ENCODE measurements at regions not wholly inside any gene's neighbourhood (a gene's known extent, or its start where the extent isn't known, plus 50 kb on each side); places are given as distances from the start of the nearest gene placed in this dataset.

DNA sequence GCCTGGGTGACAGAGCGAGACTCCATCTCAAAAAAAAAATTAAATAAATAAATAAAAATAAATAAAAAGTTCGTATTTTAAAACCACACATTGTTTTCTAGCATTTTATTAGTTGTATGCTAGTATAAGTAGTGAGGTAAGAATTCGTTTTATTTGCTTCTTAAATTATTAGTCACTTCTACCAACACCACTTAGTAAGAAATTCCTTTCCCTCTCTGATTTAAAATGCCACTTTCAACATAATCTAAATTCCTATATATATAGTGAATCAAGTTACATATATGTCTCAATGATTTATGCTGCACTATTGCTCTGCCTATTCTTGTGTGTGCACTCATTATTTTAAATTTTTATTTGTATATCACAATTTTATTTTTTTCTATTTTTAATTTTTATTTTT, 72.1 kb downstream of the MAGEC1 start:
- Histone ChIP-seq H3K27me3 (no peaks in the 10 kb centered on the region), H3K9me3 (no peaks in the 10 kb centered on the region), H3K27ac (no peak overlapping the region), H3K4me3 (no peak overlapping the region), H3K36me3 (ENCODE audit: low read depth, missing control alignments) (no peaks in the 10 kb centered on the region), H3K4me1 (no peaks in the 10 kb centered on the region)
- TF ChIP-seq, protein P1, sequence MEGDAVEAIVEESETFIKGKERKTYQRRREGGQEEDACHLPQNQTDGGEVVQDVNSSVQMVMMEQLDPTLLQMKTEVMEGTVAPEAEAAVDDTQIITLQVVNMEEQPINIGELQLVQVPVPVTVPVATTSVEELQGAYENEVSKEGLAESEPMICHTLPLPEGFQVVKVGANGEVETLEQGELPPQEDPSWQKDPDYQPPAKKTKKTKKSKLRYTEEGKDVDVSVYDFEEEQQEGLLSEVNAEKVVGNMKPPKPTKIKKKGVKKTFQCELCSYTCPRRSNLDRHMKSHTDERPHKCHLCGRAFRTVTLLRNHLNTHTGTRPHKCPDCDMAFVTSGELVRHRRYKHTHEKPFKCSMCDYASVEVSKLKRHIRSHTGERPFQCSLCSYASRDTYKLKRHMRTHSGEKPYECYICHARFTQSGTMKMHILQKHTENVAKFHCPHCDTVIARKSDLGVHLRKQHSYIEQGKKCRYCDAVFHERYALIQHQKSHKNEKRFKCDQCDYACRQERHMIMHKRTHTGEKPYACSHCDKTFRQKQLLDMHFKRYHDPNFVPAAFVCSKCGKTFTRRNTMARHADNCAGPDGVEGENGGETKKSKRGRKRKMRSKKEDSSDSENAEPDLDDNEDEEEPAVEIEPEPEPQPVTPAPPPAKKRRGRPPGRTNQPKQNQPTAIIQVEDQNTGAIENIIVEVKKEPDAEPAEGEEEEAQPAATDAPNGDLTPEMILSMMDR (IDR thresholded peaks at IDR 0.05) = no peak
- TF ChIP-seq POLR2A (IDR thresholded peaks at IDR 0.05) = no peak
- no peak for DNase-seq
- intact Hi-C loops (cut with DNase I; ENCODE audit: low total_unique reads) = no loop called here
- WGBS, 2 donors = 87 to 92% methylated on average over 3 of the region's 3 CpGs

DNA sequence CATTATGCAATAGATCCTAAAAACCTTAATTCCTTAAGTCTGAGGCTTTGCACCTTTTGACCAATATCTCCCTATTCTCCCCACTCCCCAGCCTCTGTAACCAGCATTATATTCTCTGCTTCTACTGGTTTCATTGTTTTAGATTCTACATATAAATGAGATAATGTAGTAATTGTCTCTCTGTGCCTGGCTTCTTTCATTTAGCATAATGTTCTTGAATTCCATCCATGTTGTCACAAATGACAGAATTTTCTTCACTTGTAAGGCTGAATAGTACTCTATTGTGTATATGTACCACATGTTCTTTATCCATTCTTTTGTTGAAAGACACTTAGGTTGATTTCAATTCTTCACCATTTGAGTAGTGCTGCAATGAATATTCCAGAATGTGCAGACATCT, 66.0 kb downstream of the MAGEC1 start:
- intact Hi-C loops (cut with DNase I; ENCODE audit: low total_unique reads) = no loop called here
- Histone ChIP-seq H3K27ac (no peak overlapping the region), H3K27me3 (no peaks in the 10 kb centered on the region), H3K4me1 (no peaks in the 10 kb centered on the region), H3K9me3 (no peaks in the 10 kb centered on the region), H3K36me3 (ENCODE audit: low read depth, missing control alignments) (no peaks in the 10 kb centered on the region), H3K4me3 (no peak overlapping the region)
- TF ChIP-seq, protein P1 (IDR thresholded peaks at IDR 0.05) = no peak
- no peak for TF ChIP-seq POLR2A (IDR thresholded peaks at IDR 0.05)
- DNase-seq = no peak

DNA sequence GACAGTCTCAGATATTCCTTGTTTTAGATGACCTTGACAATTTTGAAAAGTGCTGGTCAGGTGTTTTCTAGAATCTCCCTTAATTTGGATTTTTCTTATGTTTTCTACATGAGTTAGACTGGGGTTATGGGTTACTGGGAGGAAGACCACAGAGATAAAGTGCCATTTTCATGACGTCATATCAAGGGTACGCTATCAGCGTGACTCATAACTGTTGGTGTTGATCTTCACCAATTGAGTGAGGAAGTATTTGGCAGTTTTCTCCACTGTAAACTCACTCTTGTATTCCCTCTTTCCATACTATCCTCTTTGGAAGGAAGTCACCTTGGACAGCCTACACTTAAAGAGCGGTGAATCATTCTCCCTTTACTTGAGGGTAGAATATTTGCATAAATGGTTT, 56.9 kb downstream of the MAGEC1 start:
- no peak for DNase-seq
- 81 to 88% methylated on average over 4 of the region's 4 CpGs for WGBS, 2 donors
- H3K27me3 ChIP-seq = no peaks in the 10 kb centered on the region
- no peaks in the 10 kb centered on the region for H3K4me1 ChIP-seq
- TF ChIP-seq, protein P1 (IDR thresholded peaks at IDR 0.05) = no peak
- no peak for TF ChIP-seq POLR2A (IDR thresholded peaks at IDR 0.05)
- no peaks in the 10 kb centered on the region for H3K36me3 ChIP-seq (ENCODE audit: low read depth, missing control alignments)
- no peaks in the 10 kb centered on the region for H3K9me3 ChIP-seq
- intact Hi-C loops (cut with DNase I; ENCODE audit: low total_unique reads) = no loop called here
- H3K4me3 ChIP-seq = no peak overlapping the region
- no peak overlapping the region for H3K27ac ChIP-seq

Measured in testis (tissue), 2 donors.